Stimulated activated CD8-positive, alpha-beta memory T cell treated with anti-CD3 and anti-CD28 coated beads, Interleukin-7, amount 100 ng/mL, for 48 hours (primary cell): ENCODE measurements at regions not wholly inside any gene's neighbourhood (a gene's known extent, or its start where the extent isn't known, plus 50 kb on each side); places are given as distances from the start of the nearest gene placed in this dataset.

Experiments used
- DNase-seq, 2 donors: peaks; one replicate each; pipeline ENCODE4 v3.0.0-alpha.2; 2020; ENCODE audit warnings: low read depth in 1 of 2; ENCODE audit errors: extremely low read depth in 1 of 2

DNA sequence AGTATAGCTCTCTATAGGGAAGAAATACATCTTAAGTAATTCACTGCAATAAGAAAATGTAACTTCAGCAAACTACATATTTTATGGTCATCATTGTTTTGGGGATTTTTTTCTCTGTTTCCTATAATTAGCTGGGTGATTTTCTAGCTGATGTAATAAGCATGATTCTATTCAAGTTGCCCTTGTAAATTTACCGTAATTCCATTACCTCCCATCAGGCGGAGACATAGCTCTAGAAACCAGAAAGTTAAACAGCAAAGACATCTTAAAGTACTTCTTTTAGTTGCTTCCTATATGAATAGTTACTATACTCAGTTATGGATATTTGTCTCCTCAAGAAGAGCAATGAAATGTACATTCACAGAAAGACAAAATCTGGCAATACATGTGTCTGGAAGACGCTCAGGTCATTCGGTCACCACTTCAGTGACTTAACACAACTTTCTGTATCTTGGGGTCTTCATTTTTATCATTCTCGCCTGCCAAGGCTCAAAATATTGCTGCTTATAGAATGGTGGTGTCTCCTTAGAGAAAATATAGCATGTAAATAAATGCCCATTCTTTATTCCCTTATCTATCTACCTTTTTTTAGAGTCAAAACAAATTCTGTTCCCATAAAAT lies 239.9 kb upstream of the ZC3H12C start:
- no peak for DNase-seq

- DNase-seq, result no peak
Observed at GRCh38 chr11:109854731-109855130, 238.5 kb upstream of the ZC3H12C start.

GRCh38 chr11:109856928-109857327 lies 236.3 kb upstream of the ZC3H12C start:
- DNase-seq, result no peak

DNA sequence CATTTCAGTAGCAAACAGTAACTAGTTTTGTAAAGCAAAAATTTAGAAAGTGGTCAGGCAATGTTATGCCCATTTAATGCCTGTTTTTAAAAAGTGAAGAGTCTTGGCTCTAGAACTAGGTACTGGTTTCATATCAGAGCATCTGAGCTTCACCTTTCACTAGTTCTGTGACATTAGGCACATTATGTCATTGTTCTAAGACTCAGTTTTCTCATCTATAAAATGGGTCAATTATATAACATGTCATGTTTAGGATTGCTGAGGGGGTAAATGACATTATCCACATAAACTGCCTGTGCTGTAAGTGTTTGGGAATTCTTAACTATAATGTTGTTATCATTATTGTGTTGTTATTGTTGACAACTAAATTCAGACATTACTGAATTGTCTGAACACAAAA lies 235.6 kb upstream of the ZC3H12C start:
- DNase-seq, result no peak

DNA sequence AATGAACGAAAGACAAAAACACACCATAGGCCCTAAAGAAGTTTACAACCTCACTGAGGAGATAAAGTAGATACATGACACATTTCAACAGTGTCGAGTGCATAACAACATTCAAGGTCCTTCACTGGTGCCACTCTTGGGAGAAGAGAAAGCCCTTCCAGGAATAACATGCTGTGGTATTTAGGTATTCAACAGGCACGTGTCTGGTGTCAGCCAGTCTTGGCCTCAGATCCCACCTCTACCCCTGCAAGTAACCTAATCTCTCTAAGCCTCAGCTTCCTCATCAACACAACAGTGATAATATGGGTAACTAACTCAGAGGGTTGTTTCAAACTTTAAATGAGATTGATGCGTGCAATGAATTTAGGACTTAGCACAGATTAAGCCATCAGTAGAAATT lies 235.0 kb upstream of the ZC3H12C start:
- DNase-seq, result no peak

DNA sequence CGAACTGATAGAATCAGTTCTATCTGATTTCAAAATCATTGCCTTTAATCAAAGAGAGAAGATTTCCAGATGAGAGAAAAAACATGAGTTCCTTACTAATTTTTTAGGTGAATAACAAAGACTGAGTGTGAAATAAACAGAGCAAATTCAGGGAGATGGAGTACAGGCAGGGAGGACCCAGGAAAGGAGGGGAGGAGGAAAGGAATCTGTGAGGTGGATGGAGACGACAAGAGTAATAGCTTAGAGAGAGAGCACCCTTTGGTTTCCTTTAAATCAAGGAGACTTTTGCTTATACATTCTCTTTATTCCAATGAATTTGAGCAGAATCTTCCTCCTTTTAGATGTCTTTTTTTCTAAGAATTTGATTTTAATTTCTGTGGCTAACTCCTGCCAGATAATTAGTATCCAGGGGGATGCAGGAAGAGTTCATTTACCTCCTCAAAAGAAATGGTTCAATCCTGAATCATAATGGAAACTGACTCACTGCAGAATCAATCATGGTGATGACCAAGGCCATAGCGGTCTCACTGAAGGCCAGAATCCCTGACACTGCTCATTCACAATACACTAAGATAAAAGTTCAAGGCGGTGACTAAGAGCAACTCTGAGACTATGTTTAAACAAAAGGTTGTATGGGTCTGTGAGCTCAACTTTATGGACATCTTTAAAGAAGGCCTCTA lies 234.0 kb upstream of the ZC3H12C start:
- no peak for DNase-seq

- DNase-seq, result no peak
Observed at GRCh38 chr11:109862835-109863234, 230.4 kb upstream of the ZC3H12C start.

DNA sequence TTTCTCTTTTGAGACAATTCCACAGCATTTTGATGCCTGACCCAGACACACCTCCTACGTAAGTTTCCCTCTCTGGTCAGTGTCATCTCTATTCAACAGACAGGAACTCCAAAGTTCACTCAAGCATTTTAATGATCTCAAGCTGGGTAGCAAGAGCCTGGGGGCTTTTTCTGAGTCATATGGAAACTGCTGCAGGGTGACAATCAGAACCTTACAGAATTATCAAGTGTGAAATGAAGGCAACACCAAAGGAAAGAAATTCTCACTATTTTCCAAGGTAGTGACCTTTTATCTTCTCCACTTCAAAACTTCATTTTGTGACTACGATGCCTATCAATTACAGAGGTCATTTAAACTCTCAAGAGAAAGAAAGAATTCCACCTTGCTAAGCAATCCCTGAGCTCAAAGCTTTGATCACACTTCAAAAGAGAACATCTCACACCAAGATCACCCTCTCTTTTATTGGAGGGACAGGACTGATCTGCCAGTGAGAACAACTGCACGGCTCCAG lies 229.0 kb upstream of the ZC3H12C start:
- no peak for DNase-seq

- no peak for DNase-seq
Observed at GRCh38 chr11:109864834-109865547, 228.2 kb upstream of the ZC3H12C start.

DNA sequence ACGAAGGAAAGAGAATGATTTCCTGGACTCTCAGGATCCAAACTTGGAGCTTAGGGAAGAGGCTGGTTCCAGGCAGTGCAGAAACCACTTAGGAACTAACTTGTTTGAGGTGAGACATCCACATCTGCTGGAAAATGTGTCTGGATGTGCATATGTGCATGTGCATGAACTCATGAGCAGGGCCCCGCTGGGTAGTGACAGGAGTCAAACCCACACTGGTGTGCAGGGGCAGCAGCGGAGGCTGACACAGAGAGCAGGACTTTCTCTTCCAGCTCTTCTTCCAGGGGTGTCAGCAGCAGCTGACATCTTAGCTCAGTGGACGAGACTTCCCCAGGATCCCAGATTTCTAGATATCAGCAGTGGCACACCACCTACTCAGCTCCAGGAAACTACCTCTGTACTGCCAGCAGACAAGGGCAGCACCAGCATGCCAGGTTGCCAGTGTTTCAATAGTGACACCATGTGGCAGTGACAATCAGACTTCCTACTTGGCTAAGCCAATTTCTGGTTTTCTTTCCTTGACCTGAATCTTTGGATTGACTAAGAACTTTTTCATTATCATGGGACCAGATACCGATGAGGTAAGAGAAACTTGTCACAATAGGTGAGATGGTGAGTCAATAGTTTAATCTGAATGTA lies 227.5 kb upstream of the ZC3H12C start:
- DNase-seq, result no peak

DNA sequence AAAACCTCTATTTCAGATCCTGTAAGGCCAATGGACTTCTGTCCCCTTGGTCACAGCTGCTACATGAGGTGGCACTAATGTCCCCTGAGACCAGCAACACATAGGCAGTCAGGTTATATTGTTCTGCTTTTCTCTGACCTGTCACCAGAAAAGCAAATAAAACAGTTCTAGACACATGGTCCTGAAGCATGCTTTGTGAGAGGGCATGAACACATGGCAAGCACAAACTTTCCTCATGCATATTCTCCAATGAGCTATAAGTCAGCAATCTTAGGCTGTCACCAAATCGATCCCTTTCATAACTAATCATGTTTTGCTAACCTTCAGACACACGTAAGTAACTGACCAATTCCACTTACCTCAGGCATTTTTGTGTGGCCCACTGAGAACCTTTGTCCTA lies 225.4 kb upstream of the ZC3H12C start:
- no peak for DNase-seq

- no peak for DNase-seq
Observed at GRCh38 chr11:109869536-109869935, 223.7 kb upstream of the ZC3H12C start.

DNA sequence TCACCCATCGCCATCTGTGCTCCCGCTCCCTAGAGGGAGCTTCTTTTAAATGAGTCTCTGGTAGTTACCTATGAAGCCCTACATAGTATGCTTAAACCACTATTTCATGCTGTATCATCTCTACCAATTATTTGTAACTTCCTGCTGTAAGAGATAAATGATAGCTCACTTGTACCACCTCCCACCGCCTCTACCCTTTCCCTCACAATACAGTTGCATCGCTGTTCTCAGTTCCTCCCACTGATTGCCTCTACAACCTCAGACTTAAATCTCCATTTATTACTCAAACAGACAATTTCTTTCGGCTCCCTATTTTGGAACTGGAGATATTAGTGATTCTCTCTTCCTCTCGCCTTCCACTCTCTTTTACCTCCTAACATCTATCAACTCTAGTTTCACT lies 222.9 kb upstream of the ZC3H12C start:
- no peak for DNase-seq

- DNase-seq, result no peak
Observed at GRCh38 chr11:109877043-109877442, 216.1 kb upstream of the ZC3H12C start.

DNA sequence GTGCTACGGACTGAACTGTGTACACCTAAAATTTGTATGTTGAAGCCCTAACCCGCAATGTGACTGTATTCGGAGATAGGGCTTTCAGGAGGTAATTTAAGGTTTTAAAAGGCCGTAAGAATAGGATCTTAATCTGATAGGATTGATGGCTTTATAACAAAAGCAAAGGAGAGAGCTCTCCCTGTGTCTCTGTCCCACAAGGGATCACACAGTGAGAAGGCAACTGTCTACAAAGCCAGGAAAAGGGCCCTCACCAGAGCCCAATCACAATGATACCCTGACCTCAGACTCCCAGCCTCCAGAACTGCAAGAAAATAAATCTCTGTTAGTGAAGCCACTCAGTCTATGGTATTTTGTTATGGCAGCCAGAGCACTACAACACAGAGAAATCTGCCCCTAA lies 208.7 kb upstream of the ZC3H12C start:
- no peak for DNase-seq

- DNase-seq, result no peak
Observed at GRCh38 chr11:109885006-109885405, 208.2 kb upstream of the ZC3H12C start.

DNA sequence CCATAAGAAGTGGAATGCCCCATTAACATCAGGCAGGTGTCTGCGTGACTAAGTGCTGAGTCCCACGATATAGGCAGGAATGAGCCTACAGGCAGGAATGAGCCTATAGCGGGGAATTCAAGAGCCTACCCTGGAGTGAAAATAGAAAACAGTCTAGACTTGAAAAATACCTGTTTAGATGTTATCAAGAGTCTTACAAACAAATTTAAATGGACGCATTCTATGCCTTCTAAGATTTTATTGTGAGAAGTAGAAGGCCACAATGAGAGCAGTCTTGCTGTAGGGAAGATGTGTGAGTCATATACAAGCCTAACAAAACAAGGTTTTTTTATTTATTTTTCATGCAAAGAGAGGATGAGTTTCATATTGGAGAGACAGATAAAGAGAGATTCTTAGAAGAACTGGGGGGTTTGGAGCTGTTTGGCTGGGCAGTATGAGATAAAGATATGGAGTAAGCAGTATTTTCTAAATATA lies 200.8 kb upstream of the ZC3H12C start:
- DNase-seq, result no peak

DNA sequence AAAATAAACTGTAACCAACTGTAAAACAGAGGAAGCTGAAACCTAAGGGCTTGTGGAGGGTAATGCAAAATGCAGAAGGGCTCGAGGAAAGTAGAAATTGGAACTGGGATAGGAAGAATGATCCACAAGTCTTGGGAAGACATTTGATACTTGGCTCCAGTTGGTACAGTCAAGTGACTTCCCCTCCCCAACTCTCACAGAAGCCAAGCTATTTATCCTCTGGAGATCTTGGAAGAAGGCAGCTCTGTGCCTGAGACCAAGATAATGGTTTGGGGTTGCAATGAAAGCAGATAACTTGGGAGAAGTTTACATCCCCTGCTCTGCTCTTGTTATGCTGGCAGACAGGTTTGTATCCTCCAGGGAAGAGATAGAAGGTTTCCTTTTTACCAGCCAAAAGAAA lies 198.9 kb upstream of the ZC3H12C start:
- no peak for DNase-seq

- DNase-seq, result no peak
Observed at GRCh38 chr11:109898592-109898991, 194.6 kb upstream of the ZC3H12C start.

DNA sequence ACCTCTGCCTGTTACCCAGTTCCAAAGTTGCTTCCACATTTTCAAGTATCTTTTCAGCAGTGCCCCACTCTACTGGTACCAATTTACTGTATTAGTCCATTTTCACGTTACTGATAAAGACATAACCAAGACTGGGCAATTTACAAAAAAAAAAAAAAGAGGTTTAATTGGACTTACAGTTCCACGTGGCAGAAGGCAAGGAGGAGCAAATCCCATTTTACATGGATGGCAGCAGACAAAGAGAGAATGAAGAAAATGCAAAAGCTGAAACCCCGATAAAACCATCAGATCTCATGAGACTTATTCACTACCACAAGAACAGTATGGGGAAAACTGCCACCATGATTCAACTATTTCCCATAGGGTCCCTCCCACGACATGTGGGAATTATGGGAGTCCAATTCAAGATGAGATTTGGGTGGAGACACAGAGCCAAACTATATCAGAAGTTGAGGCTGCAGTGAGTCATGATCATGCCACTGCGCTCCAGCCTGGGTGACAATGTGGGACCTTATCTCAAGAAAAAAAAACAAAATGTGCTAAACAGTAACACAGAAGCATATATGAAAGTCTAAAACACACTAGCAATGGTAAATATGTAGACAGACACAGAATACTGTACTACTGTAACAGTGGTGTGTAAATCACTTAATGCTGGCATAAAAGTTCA lies 190.3 kb upstream of the ZC3H12C start:
- no peak for DNase-seq

- DNase-seq, result no peak
Observed at GRCh38 chr11:109911488-109911887, 181.7 kb upstream of the ZC3H12C start.
